OCI-LY3 (cell line): ENCODE measurements at regions not wholly inside any gene's neighbourhood (a gene's known extent, or its start where the extent isn't known, plus 50 kb on each side); places are given as distances from the start of the nearest gene placed in this dataset.

ENCODE experiments used
- H2AFZ ChIP-seq: fragments of 200-600, 300-600 bp; shearing (Covaris generic); 2 replicates; pipeline ENCODE4 v1.6.0; 2014; ENCODE audit warnings: antibody characterized with exemption, low read depth, low read length
- H3K27ac ChIP-seq: fragments of 200-600, 300-600 bp; sonication (generic); 2 replicates; pipeline ENCODE4 v1.5.1; 2014; ENCODE audit warnings: mild to moderate bottlenecking, low read length, moderate library complexity, mixed read lengths
- H3K27me3 ChIP-seq: fragments of 200-600, 300-600 bp; sonication (generic); 2 replicates; pipeline ENCODE4 v1.6.1; 2014; ENCODE audit warnings: low read depth, low read length, mixed read lengths
- H3K36me3 ChIP-seq: fragments of 200-600, 300-600 bp; sonication (generic); replicated peaks from 2 replicates; pipeline ENCODE3; 2014; ENCODE audit warnings: low read depth, low read length, mixed read lengths
- H3K4me1 ChIP-seq: fragments of 300-600, 200-600 bp; sonication (generic); 2 replicates; pipeline ENCODE4 v1.6.1; 2014; ENCODE audit warnings: low read length, mixed read lengths
- H3K4me2 ChIP-seq: fragments of 200-600, 300-600 bp; sonication (generic); 2 replicates; pipeline ENCODE4 v1.6.1; 2014; ENCODE audit warnings: low read length, mixed read lengths
- H3K4me3 ChIP-seq: fragments of 300-600, 200-600 bp; sonication (generic); 2 replicates; pipeline ENCODE4 v1.5.1; 2014; ENCODE audit warnings: antibody characterized with exemption, mild to moderate bottlenecking, low read length, moderate library complexity
- H3K79me2 ChIP-seq: fragments of 300-600, 200-600 bp; shearing (Covaris generic); 2 replicates; pipeline ENCODE4 v1.6.1; 2014; ENCODE audit warnings: mild to moderate bottlenecking, low read length, mixed read lengths
- H3K9ac ChIP-seq: fragments of 300-600, 200-600 bp; shearing (Covaris generic); 2 replicates; pipeline ENCODE4 v1.6.0; 2014; ENCODE audit warnings: mild to moderate bottlenecking, low read length, moderate library complexity
- H3K9me3 ChIP-seq: fragments of 200-600, 300-600 bp; shearing (Covaris generic); 2 replicates; pipeline ENCODE4 v1.6.1; 2014; ENCODE audit warnings: low read length, mixed read lengths; ENCODE audit not compliant: insufficient read depth
- H4K20me1 ChIP-seq: fragments of 200-600, 300-600 bp; sonication (generic); 2 replicates; pipeline ENCODE4 v1.6.1; 2016; ENCODE audit warnings: low read length, mixed read lengths; ENCODE audit not compliant: insufficient read depth
- CTCF ChIP-seq: fragments of 200-600, 300-600 bp; sonication (generic); IDR thresholded peaks from 2 replicates; pipeline ENCODE4 v1.5.1; 2014; ENCODE audit warnings: antibody characterized with exemption, low read length, low read depth
- EZH2phosphoT487 ChIP-seq: fragments of 200-600 bp; shearing (Covaris generic); IDR thresholded peaks from 2 replicates; pipeline ENCODE4 v1.6.1; 2018; ENCODE audit warnings: antibody characterized with exemption, mixed run types, low read depth

GRCh38 chr22:49209452-49210195 is 618.0 kb downstream of the BRD1 start:
- no peaks in the 10 kb centered on the region for H3K27me3 ChIP-seq
- H4K20me1 ChIP-seq, result no peaks in the 10 kb centered on the region
- H3K4me3 ChIP-seq, result no peak overlapping the region
- no peaks in the 10 kb centered on the region for H3K79me2 ChIP-seq
- no peak overlapping the region for H2AFZ ChIP-seq
- H3K4me1 ChIP-seq, result no peaks in the 10 kb centered on the region
- H3K4me2 ChIP-seq, result no peak overlapping the region
- no peaks in the 10 kb centered on the region for H3K36me3 ChIP-seq
- H3K9me3 ChIP-seq, result no peaks in the 10 kb centered on the region
- H3K9ac ChIP-seq, result no peak overlapping the region
- H3K27ac ChIP-seq, result no peak overlapping the region
- TF ChIP-seq CTCF (no peak), EZH2phosphoT487 (no peak)

DNA sequence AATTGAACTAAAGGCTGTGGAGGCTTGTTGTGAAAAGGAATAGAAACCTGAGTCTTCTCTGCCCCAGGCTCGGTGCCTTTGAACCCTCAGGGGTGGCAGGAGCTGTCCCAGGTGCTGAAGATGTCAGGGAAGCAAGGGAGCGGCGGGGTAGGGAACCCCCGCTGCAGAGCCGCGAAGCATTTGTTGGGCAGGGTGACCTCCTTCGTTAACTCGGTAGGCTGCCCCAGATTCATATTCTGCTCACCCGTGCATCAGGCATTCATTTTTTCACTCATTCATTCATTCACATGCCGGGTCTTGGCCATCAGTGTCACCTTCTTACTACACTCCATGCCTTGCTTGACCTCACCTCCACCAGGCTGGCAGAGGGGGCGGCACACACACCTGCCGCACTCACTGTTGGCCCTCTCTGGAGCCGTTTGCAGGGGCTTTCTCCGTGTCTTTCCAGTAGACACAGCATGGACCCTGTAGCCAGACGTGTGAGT is 618.9 kb downstream of the BRD1 start:
- Histone ChIP-seq H3K4me2 (no peak overlapping the region), H3K4me3 (no peak overlapping the region), H3K36me3 (no peaks in the 10 kb centered on the region), H3K9ac (no peak overlapping the region), H3K4me1 (no peaks in the 10 kb centered on the region), H3K9me3 (no peaks in the 10 kb centered on the region), H2AFZ (no peak overlapping the region), H3K79me2 (no peaks in the 10 kb centered on the region), H3K27ac (no peak overlapping the region), H3K27me3 (no peaks in the 10 kb centered on the region), H4K20me1 (no peaks in the 10 kb centered on the region)
- no peak for TF ChIP-seq CTCF
- TF ChIP-seq EZH2phosphoT487, result no peak

DNA sequence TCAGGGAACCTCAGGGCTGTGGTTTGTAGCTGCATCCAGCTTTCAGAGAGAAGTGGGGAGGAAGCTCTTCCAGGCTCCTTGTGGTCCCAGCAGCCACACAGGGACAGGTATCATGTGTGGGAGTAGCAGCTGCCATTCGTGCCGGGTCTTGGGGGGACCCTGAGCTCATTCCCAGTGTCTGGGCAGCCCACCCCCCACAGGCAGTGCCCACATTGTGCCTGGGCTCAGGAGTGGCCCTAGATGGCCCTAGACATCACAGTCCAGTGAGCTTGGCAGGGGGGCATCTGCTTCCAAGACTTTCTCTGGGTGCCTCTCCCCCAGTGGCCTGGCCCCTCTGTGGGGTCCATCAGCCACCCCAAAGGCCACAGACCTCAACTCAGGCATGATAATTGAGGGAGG is 619.7 kb downstream of the BRD1 start:
- no peak overlapping the region for H3K4me2 ChIP-seq
- H3K79me2 ChIP-seq, result no peaks in the 10 kb centered on the region
- H2AFZ ChIP-seq, result no peak overlapping the region
- no peaks in the 10 kb centered on the region for H3K27me3 ChIP-seq
- H4K20me1 ChIP-seq, result no peaks in the 10 kb centered on the region
- H3K9ac ChIP-seq, result no peak overlapping the region
- H3K9me3 ChIP-seq, result no peaks in the 10 kb centered on the region
- no peak overlapping the region for H3K27ac ChIP-seq
- H3K36me3 ChIP-seq, result no peaks in the 10 kb centered on the region
- TF ChIP-seq EZH2phosphoT487, result no peak
- no peak for TF ChIP-seq CTCF
- H3K4me3 ChIP-seq, result no peak overlapping the region
- no peaks in the 10 kb centered on the region for H3K4me1 ChIP-seq

DNA sequence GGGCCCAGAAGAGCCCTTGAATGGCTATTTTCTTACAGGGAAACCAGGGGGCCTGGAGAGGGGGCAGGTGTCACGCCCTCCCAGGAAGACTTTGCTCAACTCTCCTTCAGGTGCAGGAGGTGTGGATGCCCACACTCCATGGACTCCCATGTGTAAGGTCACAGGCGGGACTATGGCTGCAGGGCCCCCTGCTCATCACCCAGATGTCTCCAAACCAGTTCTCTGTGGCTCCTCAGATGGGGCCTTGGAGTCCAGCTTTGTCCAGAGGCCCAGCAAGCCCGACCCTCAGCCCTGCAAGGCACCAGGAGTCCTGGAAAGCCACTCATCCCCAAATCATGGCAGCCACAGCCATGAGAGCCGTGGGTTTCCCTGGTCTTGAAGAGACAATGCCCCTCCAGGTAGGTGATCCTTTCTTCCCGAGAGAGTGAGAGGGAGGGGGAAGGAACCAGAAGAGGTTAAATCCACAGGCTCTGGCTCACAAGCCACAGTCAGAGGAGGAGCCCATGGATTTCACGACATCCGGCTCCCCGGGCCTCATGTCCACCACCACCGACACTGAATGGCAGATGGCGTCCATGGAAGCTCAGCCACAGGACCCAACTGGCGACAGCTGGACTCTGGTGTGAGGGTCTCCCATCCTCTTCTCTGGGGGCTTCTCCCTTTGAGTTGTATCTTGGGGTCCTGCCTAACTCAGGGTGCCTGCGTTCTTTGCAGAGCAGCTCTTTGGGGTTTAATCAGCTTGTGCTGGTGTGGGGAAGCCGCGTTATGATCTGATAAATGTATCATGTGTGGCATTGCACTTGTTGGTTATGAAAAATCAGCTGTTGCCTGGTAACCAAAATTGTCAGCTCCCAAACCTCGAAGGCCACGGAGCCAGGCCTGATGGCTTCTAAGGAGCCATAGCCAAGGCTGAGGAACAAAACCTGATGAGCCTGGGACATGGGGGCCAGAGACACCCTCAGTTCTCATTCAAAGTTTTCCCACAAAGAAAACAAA is 620.4 kb downstream of the BRD1 start:
- Histone ChIP-seq H3K4me3 (no peak overlapping the region), H2AFZ (no peak overlapping the region), H3K4me1 (no peaks in the 10 kb centered on the region), H3K27ac (no peak overlapping the region), H3K79me2 (no peaks in the 10 kb centered on the region), H3K27me3 (no peaks in the 10 kb centered on the region), H3K9ac (no peak overlapping the region), H4K20me1 (no peaks in the 10 kb centered on the region), H3K4me2 (no peak overlapping the region), H3K9me3 (no peaks in the 10 kb centered on the region), H3K36me3 (no peaks in the 10 kb centered on the region)
- no peak for TF ChIP-seq CTCF
- TF ChIP-seq EZH2phosphoT487, result no peak
